ENCODE measurements at regions not wholly inside any gene's neighbourhood (a gene's known extent, or its start where the extent isn't known, plus 50 kb on each side); places are given as distances from the start of the nearest gene placed in this dataset.

- ATAC-seq (ENCODE audit: low read depth), result no peak
- ChIA-PET CTCF (no interaction called here), POLR2A (ENCODE audit: unreplicated experiment) (no interaction called here)
- no peaks in the 10 kb centered on the region for H4K20me1 ChIP-seq (ENCODE audit: insufficient read depth, low read length)
- no peak overlapping the region for H2AK5ac ChIP-seq (ENCODE audit: low read depth, low read length)
- peak; percentile 48 for DNase-seq
- BruUV-seq (replicated peaks), result no TSS peak
- no peak overlapping the region for H2BK120ac ChIP-seq (ENCODE audit: low read depth, low read length)
- no peak overlapping the region for H3K18ac ChIP-seq (ENCODE audit: low read depth, low read length)
- H3K56ac ChIP-seq (ENCODE audit: extremely low read depth, insufficient read depth, low read length), result no peak overlapping the region
- H2BK20ac ChIP-seq (ENCODE audit: low read depth, low read length), result no peak overlapping the region
- no peak overlapping the region for H3K4me3 ChIP-seq (ENCODE audit: insufficient read depth, low read depth, low read length)
- in situ Hi-C loops (cut with MboI; ENCODE audit: low sequenced_read_pairs), result no loop called here
- no peaks in the 10 kb centered on the region for H3K36me3 ChIP-seq (ENCODE audit: control insufficient read depth, insufficient read depth, low read length)
- H4K91ac ChIP-seq (ENCODE audit: insufficient read depth, low read depth, low read length), result no peak overlapping the region
- no peak overlapping the region for H2BK5ac ChIP-seq (ENCODE audit: low read depth, low read length, poor library complexity, severe bottlenecking)
- H4K5ac ChIP-seq (ENCODE audit: low read depth, low read length), result no peak overlapping the region
- no peak overlapping the region for H3K4ac ChIP-seq (ENCODE audit: low read depth, low read length)
- intact Hi-C loops (cut with micrococcal nuclease), result no loop called here
- WGBS, 2 experiments (ENCODE audit: extremely low coverage in 2 of 2, insufficient read length in 1 of 2), result no CpG with 5 or more reads among the region's 3 CpGs
- no peak overlapping the region for H3K9ac ChIP-seq (ENCODE audit: low read depth, low read length)
- no peaks in the 10 kb centered on the region for H3K79me1 ChIP-seq (ENCODE audit: low read depth in 1 of 2, low read length in 2 of 2)
- H3K4me1 ChIP-seq (ENCODE audit: control insufficient read depth, insufficient read depth, low read length), result no peaks in the 10 kb centered on the region
- no peaks in the 10 kb centered on the region; the same call in 1 of the 2 replicates for H3K27me3 ChIP-seq (ENCODE audit: control insufficient read depth, insufficient read depth, low read length)
- no peak overlapping the region for H3K23ac ChIP-seq (ENCODE audit: low read depth, low read length)
- H3K9me3 ChIP-seq (ENCODE audit: control insufficient read depth, insufficient read depth, low read length), result no peaks in the 10 kb centered on the region
- no peak overlapping the region for H4K8ac ChIP-seq (ENCODE audit: low read depth in 2 of 2, low read length in 2 of 2)
- dilution Hi-C loops (cut with HindIII; ENCODE audit: low sequenced_read_pairs, unreplicated experiment), result no loop called here
- no peak overlapping the region for H3K27ac ChIP-seq (ENCODE audit: insufficient read depth, low read length)
- H2AFZ ChIP-seq (replicated peaks; ENCODE audit: low read length, poor library complexity), result no peak overlapping the region
- no peak overlapping the region for H3K4me2 ChIP-seq (ENCODE audit: low read depth, low read length)
- TF ChIP-seq CEBPB (IDR thresholded peaks at IDR 0.05; ENCODE audit: low read depth, low read length), result no peak
- no peak for TF ChIP-seq ELK1 (IDR thresholded peaks at IDR 0.05; ENCODE audit: borderline replicate concordance, low read depth, low read length)
- no peak for TF ChIP-seq MAZ (IDR thresholded peaks at IDR 0.05; ENCODE audit: borderline replicate concordance, low read depth, low read length)
- no peak for TF ChIP-seq CHD1 (IDR thresholded peaks at IDR 0.05; ENCODE audit: low read depth, low read length)
- TF ChIP-seq RFX5 (IDR thresholded peaks at IDR 0.05; ENCODE audit: low read depth, low read length), result no peak
- TF ChIP-seq POLR2A (IDR thresholded peaks at IDR 0.05; ENCODE audit: low read depth, low read length), result no peak
- no peak overlapping the region for H2BK15ac ChIP-seq (ENCODE audit: low read depth, low read length)
- H2AK9ac ChIP-seq (replicated peaks; ENCODE audit: low read depth, low read length, poor library complexity), result no peak overlapping the region
- H3K9me1 ChIP-seq (ENCODE audit: insufficient read depth, low read length), result no peaks in the 10 kb centered on the region
- H3K14ac ChIP-seq (replicated peaks; ENCODE audit: low read depth, low read length), result no peak overlapping the region
Observed at GRCh38 chr3:147267434-147267833, 138.9 kb downstream of the ZIC4 start.
